GM23338 (cell line): ENCODE measurements at regions not wholly inside any gene's neighbourhood (a gene's known extent, or its start where the extent isn't known, plus 50 kb on each side); places are given as distances from the start of the nearest gene placed in this dataset.

Experiments used
- ATAC-seq: fragments of 200-7000 bp; cut with Tn5 transposase; 3 replicates; pipeline ENCODE4 v1.9.1; 2020
- DNase-seq: peaks from one replicate; pipeline ENCODE4 v3.0.0-alpha.2; 2015; ENCODE audit warnings: low spot score
- H2AFZ ChIP-seq: fragments of 200-600 bp; sonication (generic); 2 replicates; pipeline ENCODE4 v1.8.0; 2016; ENCODE audit warnings: antibody characterized with exemption, mild to moderate bottlenecking, moderate library complexity
- H3F3A ChIP-seq: fragments of 200-600 bp; sonication (generic); replicated peaks from 2 replicates; pipeline ENCODE4 v1.8.0; 2017; ENCODE audit warnings: antibody characterized with exemption, mixed run types, low read depth
- H3K27ac ChIP-seq: fragments of 200-600 bp; sonication (generic); 2 replicates; pipeline ENCODE4 v1.6.1; 2016; ENCODE audit warnings: low read depth
- H3K27me3 ChIP-seq: fragments of 200-600 bp; sonication (generic); 2 replicates; pipeline ENCODE4 v1.8.0; 2016; ENCODE audit warnings: mild to moderate bottlenecking, mixed run types, moderate library complexity; ENCODE audit not compliant: insufficient read depth
- H3K36me3 ChIP-seq: fragments of 200-600 bp; sonication (generic); 2 replicates; pipeline ENCODE4 v1.8.0; 2016; ENCODE audit warnings: mild to moderate bottlenecking; ENCODE audit not compliant: insufficient read depth
- H3K4me1 ChIP-seq: fragments of 200-600 bp; sonication (generic); 2 replicates; pipeline ENCODE4 v1.8.0; 2016; ENCODE audit warnings: mild to moderate bottlenecking, moderate library complexity; ENCODE audit not compliant: insufficient read depth
- H3K4me2 ChIP-seq: fragments of 200-600 bp; sonication (generic); 2 replicates; pipeline ENCODE4 v1.7.1; 2017; ENCODE audit warnings: mixed run types
- H3K4me3 ChIP-seq: fragments of 200-600 bp; sonication (generic); 2 replicates; pipeline ENCODE4 v1.6.1; 2016; ENCODE audit warnings: mixed run types
- H3K79me2 ChIP-seq: fragments of 200-600 bp; sonication (generic); replicated peaks from 2 replicates; pipeline ENCODE4 v1.8.0; 2017; ENCODE audit warnings: mild to moderate bottlenecking; ENCODE audit not compliant: insufficient read depth
- H3K9me2 ChIP-seq: fragments of 200-600 bp; sonication (generic); 2 replicates; pipeline ENCODE4 v1.8.0; 2017; ENCODE audit not compliant: insufficient read depth
- H4K20me1 ChIP-seq: fragments of 200-600 bp; sonication (generic); replicated peaks from 2 replicates; pipeline ENCODE4 v1.8.0; 2017; ENCODE audit warnings: mild to moderate bottlenecking; ENCODE audit not compliant: insufficient read depth
- H3K27ac Mint-ChIP-seq: 2 replicates; pipeline ENCODE4 v1.8.0; 2020; ENCODE audit warnings: inconsistent platforms, mild to moderate bottlenecking, moderate library complexity, mixed read lengths
- H3K27me3 Mint-ChIP-seq: 3 replicates; pipeline ENCODE4 v1.8.0; 2022; ENCODE audit warnings: low read depth, mild to moderate bottlenecking, moderate library complexity, mixed read lengths, inconsistent platforms; ENCODE audit not compliant: insufficient read depth, poor library complexity
- H3K36me3 Mint-ChIP-seq: 3 replicates; pipeline ENCODE4 v1.8.0; 2021; ENCODE audit warnings: low read depth, mild to moderate bottlenecking, inconsistent platforms, moderate library complexity, mixed read lengths
- H3K4me1 Mint-ChIP-seq: 3 replicates; pipeline ENCODE4 v1.8.0; 2020; ENCODE audit warnings: mild to moderate bottlenecking, inconsistent platforms, mixed read lengths
- H3K4me3 Mint-ChIP-seq: 3 replicates; pipeline ENCODE4 v1.8.0; 2021; ENCODE audit warnings: moderate library complexity, mild to moderate bottlenecking, inconsistent platforms, mixed read lengths
- H3K9me3 Mint-ChIP-seq: 3 replicates; pipeline ENCODE4 v1.8.0; 2020; ENCODE audit warnings: moderate library complexity, mild to moderate bottlenecking, inconsistent platforms, mixed read lengths
- CREB1 ChIP-seq: fragments of 250-450 bp; sonication (Bioruptor Pico); IDR thresholded peaks from 2 replicates; pipeline ENCODE4 v1.5.0; 2020; ENCODE audit warnings: low read depth, mild to moderate bottlenecking, moderate library complexity
- ETS1 ChIP-seq: IDR thresholded peaks from 2 replicates; pipeline ENCODE4 v1.6.1; 2016; ENCODE audit warnings: antibody characterized with exemption
- EZH2 ChIP-seq: fragments of 200-600 bp; sonication (generic); IDR thresholded peaks from one replicate; pipeline ENCODE4 v1.8.0; 2017; ENCODE audit warnings: antibody characterized with exemption, mild to moderate bottlenecking, low read depth; ENCODE audit not compliant: unreplicated experiment
- EZH2phosphoT487 ChIP-seq: fragments of 200-600 bp; sonication (generic); IDR thresholded peaks from one replicate; pipeline ENCODE4 v1.8.1; 2018; ENCODE audit warnings: antibody characterized with exemption; ENCODE audit not compliant: unreplicated experiment
- JUNB ChIP-seq: IDR thresholded peaks from one replicate; pipeline ENCODE4 v1.6.1; 2016; ENCODE audit warnings: antibody characterized with exemption; ENCODE audit not compliant: unreplicated experiment
- STAT1 ChIP-seq: IDR thresholded peaks from one replicate; pipeline ENCODE4 v1.6.1; 2016; ENCODE audit warnings: antibody characterized with exemption; ENCODE audit not compliant: unreplicated experiment
- ZNF114 ChIP-seq: fragments of 250-450 bp; sonication (Bioruptor Pico); IDR thresholded peaks from 2 replicates; pipeline ENCODE4 v1.5.0; 2020; ENCODE audit warnings: mild to moderate bottlenecking, moderate library complexity
- ZNF331 ChIP-seq: fragments of 250-450 bp; sonication (Bioruptor Pico); IDR thresholded peaks from 2 replicates; pipeline ENCODE4 v1.5.0; 2020; ENCODE audit warnings: low read depth, mild to moderate bottlenecking, moderate library complexity
- ZNF462 ChIP-seq: fragments of 250-450 bp; sonication (Bioruptor Pico); IDR thresholded peaks from 2 replicates; pipeline ENCODE4 v1.5.0; 2020; ENCODE audit warnings: mild to moderate bottlenecking, moderate library complexity
- TF ChIP-seq, protein P1 (sequence below), 2 experiments: fragments of 200-600 bp in 1 of 2; sonication (generic) in 1 of 2; conservative IDR thresholded peaks; 2 replicates each; pipeline versions ENCODE4 v1.5.1 to v1.6.1; 2016 to 2017; ENCODE audit warnings: antibody characterized with exemption in 2 of 2, low read depth in 2 of 2, mild to moderate bottlenecking in 2 of 2, moderate library complexity in 1 of 2
- TF ChIP-seq, protein P2 (sequence below): IDR thresholded peaks from one replicate; pipeline ENCODE4 v1.6.1; 2018; ENCODE audit warnings: antibody characterized with exemption; ENCODE audit not compliant: unreplicated experiment

GRCh38 chr5:104635227-104635626 is 1072.6 kb upstream of the NUDT12 start (continued):
- TF ChIP-seq, protein P1, sequence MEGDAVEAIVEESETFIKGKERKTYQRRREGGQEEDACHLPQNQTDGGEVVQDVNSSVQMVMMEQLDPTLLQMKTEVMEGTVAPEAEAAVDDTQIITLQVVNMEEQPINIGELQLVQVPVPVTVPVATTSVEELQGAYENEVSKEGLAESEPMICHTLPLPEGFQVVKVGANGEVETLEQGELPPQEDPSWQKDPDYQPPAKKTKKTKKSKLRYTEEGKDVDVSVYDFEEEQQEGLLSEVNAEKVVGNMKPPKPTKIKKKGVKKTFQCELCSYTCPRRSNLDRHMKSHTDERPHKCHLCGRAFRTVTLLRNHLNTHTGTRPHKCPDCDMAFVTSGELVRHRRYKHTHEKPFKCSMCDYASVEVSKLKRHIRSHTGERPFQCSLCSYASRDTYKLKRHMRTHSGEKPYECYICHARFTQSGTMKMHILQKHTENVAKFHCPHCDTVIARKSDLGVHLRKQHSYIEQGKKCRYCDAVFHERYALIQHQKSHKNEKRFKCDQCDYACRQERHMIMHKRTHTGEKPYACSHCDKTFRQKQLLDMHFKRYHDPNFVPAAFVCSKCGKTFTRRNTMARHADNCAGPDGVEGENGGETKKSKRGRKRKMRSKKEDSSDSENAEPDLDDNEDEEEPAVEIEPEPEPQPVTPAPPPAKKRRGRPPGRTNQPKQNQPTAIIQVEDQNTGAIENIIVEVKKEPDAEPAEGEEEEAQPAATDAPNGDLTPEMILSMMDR (conservative IDR thresholded peaks at IDR 0.05; ENCODE audit: low read depth in 2 of 2): no peak
- TF ChIP-seq EZH2phosphoT487: no peak

DNA sequence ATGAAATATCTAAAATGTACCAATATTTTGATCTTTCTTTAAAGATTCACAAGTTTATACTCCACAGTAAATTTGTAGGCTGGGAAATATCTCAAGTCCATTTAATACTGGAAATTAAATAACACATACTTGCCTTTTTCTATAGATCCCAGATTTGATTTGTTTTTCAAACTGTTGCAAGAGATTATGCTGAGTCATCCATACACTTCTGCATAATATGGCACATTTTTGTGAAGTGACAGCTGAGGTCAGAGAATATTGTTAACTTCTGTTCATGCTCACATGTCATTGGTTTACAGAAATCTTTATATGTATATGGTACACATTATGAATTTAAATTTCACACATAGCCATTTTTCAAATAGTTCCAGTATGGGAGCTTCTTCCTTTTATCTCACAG is 1066.3 kb upstream of the NUDT12 start:
- H3K36me3 Mint-ChIP-seq: 0 out of 3 replicates have a peak, but pooled peaks cover 6% of the 10 kb centered on the region
- H3K27ac ChIP-seq: no peak overlapping the region
- peaks cover 5% of the 10 kb centered on the region; the same call in 1 of the 3 replicates for H3K4me1 Mint-ChIP-seq
- no peak overlapping the region for H3K4me3 ChIP-seq
- H3K79me2 ChIP-seq: no peaks in the 10 kb centered on the region
- ATAC-seq: no peak
- no peaks in the 10 kb centered on the region for H3K27me3 ChIP-seq
- no peak overlapping the region for H2AFZ ChIP-seq
- H3K27ac Mint-ChIP-seq: no peak overlapping the region
- peaks cover 10% of the 10 kb centered on the region for H3K9me3 Mint-ChIP-seq
- peaks cover 3% of the 10 kb centered on the region for H3K27me3 Mint-ChIP-seq
- no peaks in the 10 kb centered on the region for H3K9me2 ChIP-seq
- H3F3A ChIP-seq: no peaks in the 10 kb centered on the region
- no peak overlapping the region for H3K4me3 Mint-ChIP-seq
- no peaks in the 10 kb centered on the region for H4K20me1 ChIP-seq
- no peak overlapping the region for H3K4me2 ChIP-seq
- no peaks in the 10 kb centered on the region for H3K36me3 ChIP-seq
- no peak for DNase-seq
- H3K4me1 ChIP-seq: no peaks in the 10 kb centered on the region
- TF ChIP-seq JUNB (no peak), EZH2 (no peak), ZNF331 (CRISPR knock-in tag) (no peak), ZNF114 (CRISPR knock-in tag) (no peak), CREB1 (CRISPR knock-in tag) (no peak), ZNF462 (no peak), STAT1 (no peak), ETS1 (no peak)
- TF ChIP-seq, protein P1 (conservative IDR thresholded peaks at IDR 0.05; ENCODE audit: low read depth in 2 of 2): no peak
- TF ChIP-seq, protein P2, sequence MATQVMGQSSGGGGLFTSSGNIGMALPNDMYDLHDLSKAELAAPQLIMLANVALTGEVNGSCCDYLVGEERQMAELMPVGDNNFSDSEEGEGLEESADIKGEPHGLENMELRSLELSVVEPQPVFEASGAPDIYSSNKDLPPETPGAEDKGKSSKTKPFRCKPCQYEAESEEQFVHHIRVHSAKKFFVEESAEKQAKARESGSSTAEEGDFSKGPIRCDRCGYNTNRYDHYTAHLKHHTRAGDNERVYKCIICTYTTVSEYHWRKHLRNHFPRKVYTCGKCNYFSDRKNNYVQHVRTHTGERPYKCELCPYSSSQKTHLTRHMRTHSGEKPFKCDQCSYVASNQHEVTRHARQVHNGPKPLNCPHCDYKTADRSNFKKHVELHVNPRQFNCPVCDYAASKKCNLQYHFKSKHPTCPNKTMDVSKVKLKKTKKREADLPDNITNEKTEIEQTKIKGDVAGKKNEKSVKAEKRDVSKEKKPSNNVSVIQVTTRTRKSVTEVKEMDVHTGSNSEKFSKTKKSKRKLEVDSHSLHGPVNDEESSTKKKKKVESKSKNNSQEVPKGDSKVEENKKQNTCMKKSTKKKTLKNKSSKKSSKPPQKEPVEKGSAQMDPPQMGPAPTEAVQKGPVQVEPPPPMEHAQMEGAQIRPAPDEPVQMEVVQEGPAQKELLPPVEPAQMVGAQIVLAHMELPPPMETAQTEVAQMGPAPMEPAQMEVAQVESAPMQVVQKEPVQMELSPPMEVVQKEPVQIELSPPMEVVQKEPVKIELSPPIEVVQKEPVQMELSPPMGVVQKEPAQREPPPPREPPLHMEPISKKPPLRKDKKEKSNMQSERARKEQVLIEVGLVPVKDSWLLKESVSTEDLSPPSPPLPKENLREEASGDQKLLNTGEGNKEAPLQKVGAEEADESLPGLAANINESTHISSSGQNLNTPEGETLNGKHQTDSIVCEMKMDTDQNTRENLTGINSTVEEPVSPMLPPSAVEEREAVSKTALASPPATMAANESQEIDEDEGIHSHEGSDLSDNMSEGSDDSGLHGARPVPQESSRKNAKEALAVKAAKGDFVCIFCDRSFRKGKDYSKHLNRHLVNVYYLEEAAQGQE: no peak
